Heart right ventricle (tissue), 16 donors: ENCODE measurements at regions not wholly inside any gene's neighbourhood (a gene's known extent, or its start where the extent isn't known, plus 50 kb on each side); places are given as distances from the start of the nearest gene placed in this dataset.

Experiments used
- ATAC-seq, 8 donors: fragments of 200-7000 bp; cut with Tn5 transposase; one replicate each; pipeline ENCODE4 v1.9.1; 2020; ENCODE audit warnings: mild to moderate bottlenecking in 8 of 8, moderate library complexity in 8 of 8, moderate number of reproducible peaks in 1 of 8
- DNase-seq, 2 donors: peaks; one replicate each; pipeline ENCODE4 v3.0.0-alpha.2; 2020
- H3K27ac ChIP-seq, 10 donors: fragments of 200-600 bp; sonication (generic) in 2 of 10; one replicate each; pipeline versions ENCODE4 v1.5.0 to v1.8.0; 2020 to 2022; ENCODE audit warnings: mild to moderate bottlenecking in 3 of 10
- H3K27me3 ChIP-seq, 7 donors: fragments of 200-600 bp; one replicate each; pipeline ENCODE4 v1.8.0; 2021 to 2022; ENCODE audit warnings: mild to moderate bottlenecking in 2 of 7
- H3K36me3 ChIP-seq, 9 donors: fragments of 200-600 bp; sonication (generic) in 1 of 9; one replicate each; pipeline versions ENCODE4 v1.5.0 to v1.8.0; 2020 to 2022; ENCODE audit warnings: mild to moderate bottlenecking in 2 of 9
- H3K4me1 ChIP-seq, 9 donors: fragments of 200-600 bp; sonication (generic) in 1 of 9; one replicate each; pipeline versions ENCODE4 v1.5.0 to v1.8.0; 2020 to 2022; ENCODE audit warnings: mild to moderate bottlenecking in 4 of 9
- H3K4me3 ChIP-seq, 10 donors: fragments of 200-600 bp; sonication (generic) in 2 of 10; one replicate each; pipeline versions ENCODE4 v1.5.0 to v1.8.0; 2020 to 2022; ENCODE audit warnings: mild to moderate bottlenecking in 7 of 10, moderate library complexity in 2 of 10
- H3K9me3 ChIP-seq, 11 donors: fragments of 200-600 bp in 10 of 11; sonication (generic) in 2 of 11; one replicate each; pipeline versions ENCODE4 v1.5.0 to v1.8.0; 2013 to 2022; ENCODE audit warnings: mild to moderate bottlenecking in 2 of 11, control low read depth in 1 of 11, moderate library complexity in 1 of 11
- WGBS, 2 donors: extraction: QIAGEN DNeasy Blood & Tissue Kit; methylation state at CpG; one replicate each; pipeline ENCODE4 v1.1.7; 2013; ENCODE audit warnings: inconsistent platforms in 1 of 2; 5-methylcytosine and 5-hydroxymethylcytosine counted together
- intact Hi-C, 10 donors: fragments of 100-400 bp; cut with DNase I; formaldehyde crosslinking; loops; one replicate each; pipeline versions ENCODE4 v1.11.1 to v1.14.2; 2022
- TF ChIP-seq, protein P1 (sequence below), 9 donors: fragments of 200-600 bp; sonication (generic) in 2 of 9; IDR thresholded peaks; one replicate each; pipeline versions ENCODE4 v1.5.0 to v1.8.0; 2021 to 2022; ENCODE audit warnings: antibody characterized with exemption in 9 of 9, mild to moderate bottlenecking in 5 of 9, moderate library complexity in 1 of 9
- donor health status: Arrhythmogenic right ventricular cardiomyopathy.
- donor health status: ischemic (EF 13 %, LVEDD 7.1; RV severe dilation, severe dysfunction).
- donor health status: healthy with polysubstance abuse.
- donor health status: DM: no; HTN: yes; CAD: no.
- donor health status: DM: no; HTN: no; CAD: no.
- donor health status: ischemic (EF 25% LVEDD 6.9; RV normal size, moderate dysfunction).
- donor health status: ischemic (EF 25% LVEDD 5.7; RV mildly dilated, moderate dysfunction).
- donor health status: healthy.
- donor health status: DM: yes; HTN: yes; CAD: no.
- donor health status: Ischemic cardiomyopathy.
- donor health status: ischemic (EF 35%, LVEDD 5.7; RV mildly dilated, moderate dysfunction).
- donor health status: nonischemic (EF 11% LVEDD 7.7; RV severe dilation, severe dysfunction).
- donor health status: DM: yes; HTN: yes; CAD: no.
- donor health status: PGD.
- donor health status: ischemic (EF 29% LVEDD 5.4; RV normal size, mild dysfunction).
- donor health status: nonischemic (EF 23%, LVEDD 6.1; RV moderate dilation, normal function).

DNA sequence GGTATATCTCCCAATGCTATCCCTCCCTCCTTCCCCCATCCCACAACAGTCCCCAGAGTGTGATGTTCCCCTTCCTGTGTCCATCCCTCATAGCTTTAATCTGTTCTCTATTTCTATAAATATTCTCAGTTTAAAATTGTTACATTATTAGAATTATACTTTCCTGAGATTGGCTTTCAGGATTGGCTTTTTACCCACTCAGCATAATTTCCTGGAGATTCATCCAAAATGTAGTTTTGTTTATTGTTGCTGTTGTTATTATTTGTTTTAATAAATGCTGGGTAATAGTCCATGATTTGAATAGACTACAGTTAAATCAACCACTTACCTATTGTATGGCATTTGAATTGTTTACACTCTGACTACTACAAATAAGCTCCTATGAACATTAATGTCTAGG, 936.4 kb downstream of the FAT4 start:
- ATAC-seq, result no peak

GRCh38 chr4:126262665-126263064, 947.9 kb downstream of the FAT4 start:
- ATAC-seq, result no peak
- Histone ChIP-seq H3K4me3 (no peak overlapping the region), H3K9me3 (no peaks in the 10 kb centered on the region), H3K36me3 (no peaks in the 10 kb centered on the region), H3K27me3 (no peaks in the 10 kb centered on the region), H3K27ac (no peak overlapping the region), H3K4me1 (peaks cover 0 to 8% (median 0%) of the 10 kb centered on the region in 9 donors)
- no peak for DNase-seq
- WGBS, 2 donors, result 66 to 72% methylated on average over 2 of the region's 2 CpGs
- intact Hi-C loops, result no loop called here
- TF ChIP-seq, protein P1, sequence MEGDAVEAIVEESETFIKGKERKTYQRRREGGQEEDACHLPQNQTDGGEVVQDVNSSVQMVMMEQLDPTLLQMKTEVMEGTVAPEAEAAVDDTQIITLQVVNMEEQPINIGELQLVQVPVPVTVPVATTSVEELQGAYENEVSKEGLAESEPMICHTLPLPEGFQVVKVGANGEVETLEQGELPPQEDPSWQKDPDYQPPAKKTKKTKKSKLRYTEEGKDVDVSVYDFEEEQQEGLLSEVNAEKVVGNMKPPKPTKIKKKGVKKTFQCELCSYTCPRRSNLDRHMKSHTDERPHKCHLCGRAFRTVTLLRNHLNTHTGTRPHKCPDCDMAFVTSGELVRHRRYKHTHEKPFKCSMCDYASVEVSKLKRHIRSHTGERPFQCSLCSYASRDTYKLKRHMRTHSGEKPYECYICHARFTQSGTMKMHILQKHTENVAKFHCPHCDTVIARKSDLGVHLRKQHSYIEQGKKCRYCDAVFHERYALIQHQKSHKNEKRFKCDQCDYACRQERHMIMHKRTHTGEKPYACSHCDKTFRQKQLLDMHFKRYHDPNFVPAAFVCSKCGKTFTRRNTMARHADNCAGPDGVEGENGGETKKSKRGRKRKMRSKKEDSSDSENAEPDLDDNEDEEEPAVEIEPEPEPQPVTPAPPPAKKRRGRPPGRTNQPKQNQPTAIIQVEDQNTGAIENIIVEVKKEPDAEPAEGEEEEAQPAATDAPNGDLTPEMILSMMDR (IDR thresholded peaks at IDR 0.05), result no peak

More for the DNA sequence above, 936.4 kb downstream of the FAT4 start:
- no peak for DNase-seq
- Histone ChIP-seq H3K27me3 (no peaks in the 10 kb centered on the region), H3K36me3 (no peaks in the 10 kb centered on the region), H3K9me3 (no peaks in the 10 kb centered on the region), H3K27ac (no peak overlapping the region), H3K4me1 (no peaks in the 10 kb centered on the region), H3K4me3 (no peak overlapping the region)
- TF ChIP-seq, protein P1 (IDR thresholded peaks at IDR 0.05), result no peak
- intact Hi-C loops, result no loop called here

- TF ChIP-seq, protein P1 (IDR thresholded peaks at IDR 0.05), result no peak
- no peaks in the 10 kb centered on the region for H3K27me3 ChIP-seq
- no peak overlapping the region for H3K4me3 ChIP-seq
- H3K4me1 ChIP-seq, result peaks cover 0 to 15% (median 0%) of the 10 kb centered on the region in 9 donors
- ATAC-seq (no peak), DNase-seq (no peak)
- no peaks in the 10 kb centered on the region for H3K9me3 ChIP-seq
- intact Hi-C loops, result no loop called here
- no peaks in the 10 kb centered on the region for H3K36me3 ChIP-seq
- H3K27ac ChIP-seq, result no peak overlapping the region
These were observed 950.1 kb downstream of the FAT4 start for GRCh38 chr4:126264839-126265238.

DNA sequence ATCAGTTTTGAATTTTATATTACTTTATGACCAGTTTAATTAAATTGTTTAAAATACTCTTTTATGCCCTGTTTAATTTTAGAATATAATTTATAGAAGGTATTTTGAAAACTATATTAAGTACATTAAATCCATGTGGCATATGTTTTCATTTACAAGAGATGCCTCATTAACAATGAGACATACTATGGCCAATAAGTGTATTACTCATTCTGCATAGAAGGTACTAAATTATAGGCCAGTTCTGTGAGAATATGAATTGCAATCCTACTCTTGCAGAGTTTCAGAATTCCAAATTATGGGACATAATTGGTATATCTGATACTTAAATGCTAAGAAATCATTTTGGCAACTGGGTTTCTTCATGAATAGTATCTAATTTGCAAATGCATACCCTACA, 951.1 kb downstream of the FAT4 start:
- Histone ChIP-seq H3K4me1 (peaks cover 0 to 15% (median 0%) of the 10 kb centered on the region in 9 donors), H3K9me3 (no peaks in the 10 kb centered on the region), H3K36me3 (no peaks in the 10 kb centered on the region), H3K4me3 (no peak overlapping the region), H3K27ac (no peak overlapping the region), H3K27me3 (no peaks in the 10 kb centered on the region)
- DNase-seq, result no peak
- TF ChIP-seq, protein P1 (IDR thresholded peaks at IDR 0.05), result no peak
- intact Hi-C loops, result loop anchor here in 1 of 10 donors (2.0 kb wide), 1 partner anchor 13 kb away; no protein-coding TSS in a partner anchor
- no peak for ATAC-seq
